Loucy (cell line): ENCODE measurements at regions not wholly inside any gene's neighbourhood (a gene's known extent, or its start where the extent isn't known, plus 50 kb on each side); places are given as distances from the start of the nearest gene placed in this dataset.

ENCODE experiments used
- H2AFZ ChIP-seq: fragments of 200-600 bp; sonication (generic); 2 replicates; pipeline ENCODE4 v1.6.0; 2016; ENCODE audit warnings: antibody characterized with exemption, mild to moderate bottlenecking, low read length, moderate library complexity
- H3F3A ChIP-seq: fragments of 200-600 bp; 2 replicates; pipeline ENCODE4 v1.6.0; 2016; ENCODE audit warnings: antibody characterized with exemption, low read depth, mild to moderate bottlenecking
- H3K27me3 ChIP-seq: fragments of 200-600 bp; sonication (generic); 2 replicates; pipeline ENCODE4 v1.6.1; 2014; ENCODE audit warnings: low read length, mild to moderate bottlenecking; ENCODE audit not compliant: insufficient read depth, poor library complexity, severe bottlenecking
- H3K36me3 ChIP-seq: fragments of 200-600 bp; sonication (generic); 2 replicates; pipeline ENCODE4 v1.6.1; 2016; ENCODE audit warnings: low read length; ENCODE audit not compliant: insufficient read depth
- H3K4me1 ChIP-seq: fragments of 200-600 bp; sonication (generic); 2 replicates; pipeline ENCODE4 v1.5.1; 2014; ENCODE audit warnings: low read length, mild to moderate bottlenecking; ENCODE audit not compliant: insufficient read depth, poor library complexity, severe bottlenecking
- H3K4me2 ChIP-seq: fragments of 200-600 bp; sonication (generic); 2 replicates; pipeline ENCODE4 v1.6.0; 2014; ENCODE audit warnings: antibody characterized with exemption, low read length, low read depth, mild to moderate bottlenecking; ENCODE audit not compliant: poor library complexity, severe bottlenecking
- H3K4me3 ChIP-seq: fragments of 200-600 bp; sonication (generic); 2 replicates; pipeline ENCODE4 v1.5.1; 2014; ENCODE audit warnings: low read length, mild to moderate bottlenecking, mixed read lengths; ENCODE audit not compliant: poor library complexity, severe bottlenecking
- H3K79me2 ChIP-seq: fragments of 200-600 bp; sonication (generic); 2 replicates; pipeline ENCODE4 v1.6.1; 2014; ENCODE audit warnings: low read length; ENCODE audit not compliant: insufficient read depth
- H3K9ac ChIP-seq: fragments of 200-600 bp; sonication (generic); 2 replicates; pipeline ENCODE4 v1.6.0; 2014; ENCODE audit warnings: mild to moderate bottlenecking, low read depth, low read length, moderate library complexity; ENCODE audit not compliant: poor library complexity, severe bottlenecking
- H3K9me2 ChIP-seq: fragments of 200-600 bp; sonication (generic); replicated peaks from 2 replicates; pipeline ENCODE4 v1.6.1; 2016; ENCODE audit warnings: low read depth, low read length, mixed read lengths
- H3K9me3 ChIP-seq: fragments of 200-600 bp; sonication (generic); 2 replicates; pipeline ENCODE4 v1.6.1; 2014; ENCODE audit warnings: mild to moderate bottlenecking, antibody characterized with exemption, low read length, low read depth; ENCODE audit not compliant: insufficient read depth
- H4K20me1 ChIP-seq: fragments of 200-600 bp; sonication (generic); 2 replicates; pipeline ENCODE4 v1.6.0; 2014; ENCODE audit warnings: antibody characterized with exemption, low read length, mild to moderate bottlenecking; ENCODE audit not compliant: insufficient read depth, poor library complexity, severe bottlenecking
- CTCF ChIP-seq: fragments of 200-600 bp; sonication (generic); conservative IDR thresholded peaks from 2 replicates; pipeline ENCODE4 v1.5.1; 2014; ENCODE audit warnings: mild to moderate bottlenecking, antibody characterized with exemption, low read length
- EZH2phosphoT487 ChIP-seq: fragments of 200-600 bp; IDR thresholded peaks from 2 replicates; pipeline ENCODE4 v1.6.1; 2018; ENCODE audit warnings: antibody characterized with exemption, mild to moderate bottlenecking, moderate library complexity, borderline replicate concordance

GRCh38 chr3:109387621-109388020 is 50.3 kb upstream of the DPPA4 start:
- Histone ChIP-seq H2AFZ (no peak overlapping the region), H3K9me3 (no peaks in the 10 kb centered on the region), H3K9ac (no peak overlapping the region), H3K79me2 (no peaks in the 10 kb centered on the region), H3K4me2 (peak overlapping the region; percentile 65), H3F3A (no peaks in the 10 kb centered on the region), H3K4me1 (peaks cover 18% of the 10 kb centered on the region), H3K27me3 (no peaks in the 10 kb centered on the region), H3K36me3 (no peaks in the 10 kb centered on the region), H3K9me2 (no peaks in the 10 kb centered on the region), H3K4me3 (no peak overlapping the region), H4K20me1 (no peaks in the 10 kb centered on the region)
- TF ChIP-seq EZH2phosphoT487, result no peak
- TF ChIP-seq CTCF, result no peak

DNA sequence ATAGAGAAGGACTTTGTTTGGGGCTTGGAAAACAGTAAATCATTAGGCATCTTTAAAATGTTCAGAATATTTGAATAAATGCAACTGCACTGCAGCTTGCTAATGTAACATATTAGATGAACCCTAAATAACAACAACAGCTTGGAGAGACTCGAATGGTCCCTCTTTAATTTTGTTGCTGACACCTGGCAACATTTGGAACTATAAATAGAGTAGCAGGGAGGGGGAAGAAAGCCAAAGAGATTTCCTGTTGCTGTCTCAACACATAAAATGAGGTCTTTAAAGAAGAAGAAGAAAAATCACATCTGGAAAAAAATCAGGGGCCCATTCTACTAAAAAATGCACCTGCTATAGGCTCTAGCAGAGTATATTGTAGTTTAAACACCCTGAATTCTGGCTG is 49.9 kb upstream of the DPPA4 start:
- Histone ChIP-seq H4K20me1 (no peaks in the 10 kb centered on the region), H3K9me3 (no peaks in the 10 kb centered on the region), H3F3A (no peaks in the 10 kb centered on the region), H3K36me3 (no peaks in the 10 kb centered on the region), H3K4me3 (peak overlapping the region; percentile 43), H3K27me3 (no peaks in the 10 kb centered on the region), H3K9me2 (no peaks in the 10 kb centered on the region), H3K4me2 (peak overlapping the region; percentile 65), H2AFZ (peak overlapping the region; percentile 57; the same call in 1 of the 2 replicates), H3K79me2 (no peaks in the 10 kb centered on the region), H3K4me1 (peaks cover 18% of the 10 kb centered on the region), H3K9ac (no peak overlapping the region)
- TF ChIP-seq EZH2phosphoT487 (no peak), CTCF (no peak)
